ENCODE measurements at regions not wholly inside any gene's neighbourhood (a gene's known extent, or its start where the extent isn't known, plus 50 kb on each side); places are given as distances from the start of the nearest gene placed in this dataset.

GRCh38 chr18:60755134-60755533, 382.6 kb upstream of the MC4R start:
- TF ChIP-seq TCF4 (CRISPR knock-in tag; IDR thresholded peaks at IDR 0.05; ENCODE audit: borderline replicate concordance) (no peak), ARNTL (CRISPR knock-in tag; IDR thresholded peaks at IDR 0.05; ENCODE audit: borderline replicate concordance, low read depth) (no peak), ZC3H10 (CRISPR knock-in tag; IDR thresholded peaks at IDR 0.05) (no peak), PATZ1 (CRISPR knock-in tag; IDR thresholded peaks at IDR 0.05; ENCODE audit: borderline replicate concordance) (no peak), ZNF565 (CRISPR knock-in tag; conservative IDR thresholded peaks at IDR 0.05; ENCODE audit: low read depth) (no peak), TOX (CRISPR knock-in tag; IDR thresholded peaks at IDR 0.05; ENCODE audit: borderline replicate concordance) (no peak), RARB (CRISPR knock-in tag; IDR thresholded peaks at IDR 0.05) (no peak), CSDC2 (CRISPR knock-in tag; IDR thresholded peaks at IDR 0.05) (no peak), ZNF70 (CRISPR knock-in tag; IDR thresholded peaks at IDR 0.05) (no peak), ZFP30 (CRISPR knock-in tag; IDR thresholded peaks at IDR 0.05) (no peak), BACH2 (CRISPR knock-in tag; IDR thresholded peaks at IDR 0.05; ENCODE audit: borderline replicate concordance) (no peak), ZNF8 (CRISPR knock-in tag; IDR thresholded peaks at IDR 0.05) (no peak), PPARA (CRISPR knock-in tag; IDR thresholded peaks at IDR 0.05; ENCODE audit: borderline replicate concordance) (no peak)
- TF ChIP-seq, protein P1, sequence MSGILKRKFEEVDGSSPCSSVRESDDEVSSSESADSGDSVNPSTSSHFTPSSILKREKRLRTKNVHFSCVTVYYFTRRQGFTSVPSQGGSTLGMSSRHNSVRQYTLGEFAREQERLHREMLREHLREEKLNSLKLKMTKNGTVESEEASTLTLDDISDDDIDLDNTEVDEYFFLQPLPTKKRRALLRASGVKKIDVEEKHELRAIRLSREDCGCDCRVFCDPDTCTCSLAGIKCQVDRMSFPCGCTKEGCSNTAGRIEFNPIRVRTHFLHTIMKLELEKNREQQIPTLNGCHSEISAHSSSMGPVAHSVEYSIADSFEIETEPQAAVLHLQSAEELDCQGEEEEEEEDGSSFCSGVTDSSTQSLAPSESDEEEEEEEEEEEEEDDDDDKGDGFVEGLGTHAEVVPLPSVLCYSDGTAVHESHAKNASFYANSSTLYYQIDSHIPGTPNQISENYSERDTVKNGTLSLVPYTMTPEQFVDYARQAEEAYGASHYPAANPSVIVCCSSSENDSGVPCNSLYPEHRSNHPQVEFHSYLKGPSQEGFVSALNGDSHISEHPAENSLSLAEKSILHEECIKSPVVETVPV (CRISPR knock-in tag; IDR thresholded peaks at IDR 0.05), result no peak
- no peak for ATAC-seq

GRCh38 chr18:60775978-60776377, 403.4 kb upstream of the MC4R start:
- TF ChIP-seq PPARA (CRISPR knock-in tag; IDR thresholded peaks at IDR 0.05; ENCODE audit: borderline replicate concordance), result no peak
- no peak for TF ChIP-seq ZNF565 (CRISPR knock-in tag; conservative IDR thresholded peaks at IDR 0.05; ENCODE audit: low read depth)
- TF ChIP-seq TSHZ2 (CRISPR knock-in tag; IDR thresholded peaks at IDR 0.05), result no peak
- no peak for TF ChIP-seq PATZ1 (CRISPR knock-in tag; IDR thresholded peaks at IDR 0.05; ENCODE audit: borderline replicate concordance)
- no peak for TF ChIP-seq ISL1 (CRISPR knock-in tag; IDR thresholded peaks at IDR 0.05)
- TF ChIP-seq RARB (CRISPR knock-in tag; IDR thresholded peaks at IDR 0.05), result no peak
- TF ChIP-seq OSR1 (CRISPR knock-in tag; IDR thresholded peaks at IDR 0.05), result no peak
- no peak for TF ChIP-seq GLIS3 (CRISPR knock-in tag; IDR thresholded peaks at IDR 0.05)
- TF ChIP-seq POU6F1 (CRISPR knock-in tag; IDR thresholded peaks at IDR 0.05; ENCODE audit: borderline replicate concordance, low read depth), result no peak
- no peak for TF ChIP-seq CSDC2 (CRISPR knock-in tag; IDR thresholded peaks at IDR 0.05)
- no peak for TF ChIP-seq CREB5 (CRISPR knock-in tag; IDR thresholded peaks at IDR 0.05; ENCODE audit: low read depth)
- no peak for TF ChIP-seq TOX (CRISPR knock-in tag; IDR thresholded peaks at IDR 0.05; ENCODE audit: borderline replicate concordance)
- TF ChIP-seq SNAI2 (CRISPR knock-in tag; IDR thresholded peaks at IDR 0.05), result no peak
- TF ChIP-seq ESRRG (CRISPR knock-in tag; IDR thresholded peaks at IDR 0.05), result no peak
- ATAC-seq, result no peak

Data from SK-N-SH treated with all-trans-retinoic acid at 6 μM for 48 hours (cell line).